Inflammatory macrophage treated with lipopolysaccharide for 1 hour (primary cell): ENCODE measurements at regions not wholly inside any gene's neighbourhood (a gene's known extent, or its start where the extent isn't known, plus 50 kb on each side); places are given as distances from the start of the nearest gene placed in this dataset.
"Not testable (repeated sequence)": the region's sequence is repeated elsewhere in the genome, so short reads cannot be mapped to it uniquely, and the experiment has no call there.

Experiments
- DNase-seq, 2 donors: peaks; one replicate each; pipeline ENCODE4 v3.0.0-alpha.2; 2020 to 2022

DNA sequence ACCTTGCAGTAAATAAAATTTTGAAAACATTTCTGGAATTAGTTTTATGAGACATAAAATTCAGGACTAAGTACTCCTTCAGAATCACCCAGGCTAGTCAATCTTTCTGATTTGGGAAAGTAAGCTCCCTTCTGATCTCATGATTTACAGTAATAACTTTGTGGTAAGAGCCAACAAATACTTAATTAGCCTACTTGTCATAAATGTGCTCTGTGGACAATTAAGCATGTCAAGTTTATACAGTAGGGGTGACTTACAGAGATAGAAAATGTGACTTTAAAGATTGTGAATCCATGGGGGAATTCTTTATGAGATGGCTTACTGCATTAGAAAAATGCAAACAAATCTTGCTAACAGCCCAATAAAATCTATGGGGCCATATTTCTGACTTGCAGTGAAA is 616.9 kb upstream of the GHITM start:
- no peak for DNase-seq

GRCh38 chr10:83522881-83523386 is 616.4 kb upstream of the GHITM start:
- no peak for DNase-seq

DNA sequence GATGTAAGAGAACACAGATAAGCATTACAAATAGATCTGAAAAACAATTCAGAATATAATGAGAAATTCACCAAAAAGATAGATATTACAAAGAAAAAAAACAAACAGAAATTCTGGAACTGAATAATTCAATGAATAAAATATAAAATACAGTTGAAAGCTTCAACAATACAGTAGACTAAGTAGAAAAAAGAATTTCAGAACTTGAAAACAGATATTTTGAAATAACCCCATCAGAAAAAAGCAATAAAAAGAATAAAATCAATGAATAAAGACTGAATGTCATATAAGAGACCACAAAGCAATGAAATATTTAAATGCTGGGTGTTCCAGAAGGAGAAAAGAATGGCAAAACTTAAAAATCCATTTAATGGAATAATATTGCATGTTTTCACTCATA is 611.4 kb upstream of the GHITM start:
- no peak for DNase-seq

- no peak for DNase-seq
These were observed 606.0 kb upstream of the GHITM start for GRCh38 chr10:83533290-83533689.

- no peak for DNase-seq
These were observed 602.9 kb upstream of the GHITM start for GRCh38 chr10:83536426-83536825.

- no peak for DNase-seq
These were observed 601.3 kb upstream of the GHITM start for GRCh38 chr10:83538047-83538446.

- DNase-seq, result no peak
These were observed 599.6 kb upstream of the GHITM start for GRCh38 chr10:83539528-83540308.

DNA sequence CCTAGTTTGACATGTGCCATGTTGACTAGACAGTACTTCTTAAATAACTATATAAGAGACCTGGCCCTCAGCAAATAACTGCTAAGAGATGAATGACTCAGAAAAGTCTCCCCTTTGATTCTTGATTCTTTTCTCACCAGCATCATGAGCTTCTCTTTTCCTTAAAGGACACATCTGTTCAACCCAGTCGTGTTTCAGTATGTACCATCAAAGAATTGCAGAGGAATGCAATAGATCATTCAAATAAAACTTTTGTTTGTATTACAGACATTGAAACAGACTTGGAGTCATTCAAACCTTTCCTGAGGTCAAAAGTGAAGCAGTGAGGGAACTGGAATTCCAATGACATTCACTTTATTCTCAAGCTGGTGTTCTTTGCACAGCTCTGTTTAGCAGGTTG is 598.3 kb upstream of the GHITM start:
- DNase-seq, result no peak

- no peak for DNase-seq
These were observed 596.4 kb upstream of the GHITM start for GRCh38 chr10:83542774-83543411.

GRCh38 chr10:83543691-83544462 is 595.4 kb upstream of the GHITM start:
- DNase-seq, result no peak

DNA sequence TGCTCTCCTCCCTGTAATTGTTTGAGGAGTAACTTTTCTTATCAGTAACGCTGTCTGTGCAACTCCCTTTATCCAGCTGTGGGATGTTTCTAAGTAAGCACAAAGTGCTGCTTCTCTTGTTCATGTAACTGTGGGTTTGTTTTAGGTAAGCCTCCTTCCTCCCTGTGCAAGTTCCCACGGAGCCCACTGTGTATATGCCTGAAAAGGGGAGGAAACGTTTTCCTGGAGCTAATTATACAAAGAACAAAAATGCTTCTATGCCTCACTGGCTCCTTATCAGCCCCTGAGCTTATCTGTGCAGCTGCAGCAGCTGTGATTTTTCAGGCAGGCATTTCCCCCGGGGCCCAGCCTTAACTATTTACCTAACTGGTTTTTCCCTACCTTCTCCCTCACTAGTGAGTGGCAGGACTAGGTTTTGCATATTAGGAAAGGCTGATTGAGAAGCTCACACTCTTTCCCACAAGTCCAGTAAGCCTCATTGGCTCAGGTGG is 593.4 kb upstream of the GHITM start:
- DNase-seq, result no peak

GRCh38 chr10:83551190-83551589 is 588.1 kb upstream of the GHITM start:
- not testable (repeated sequence) for DNase-seq

DNA sequence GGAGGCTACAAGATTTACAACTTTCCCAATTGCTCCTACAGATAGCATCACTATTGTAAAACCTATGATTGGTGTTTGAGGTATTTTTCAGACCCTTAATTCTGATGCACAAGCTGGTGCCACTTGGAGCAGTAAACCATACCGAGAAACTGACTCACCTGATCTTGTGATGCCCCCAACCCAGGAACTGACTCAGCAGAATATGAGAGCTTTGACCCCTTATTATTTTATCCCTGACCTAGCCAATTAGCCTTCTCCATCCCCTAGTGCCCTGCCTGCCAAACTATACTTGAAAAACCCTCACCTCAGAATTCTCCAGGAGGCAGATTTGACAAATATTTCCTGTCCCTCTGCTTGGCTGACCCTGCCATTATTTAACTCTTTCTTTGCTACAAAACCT is 585.9 kb upstream of the GHITM start:
- DNase-seq, result no peak

GRCh38 chr10:83555264-83555663 is 584.0 kb upstream of the GHITM start:
- no peak for DNase-seq

DNA sequence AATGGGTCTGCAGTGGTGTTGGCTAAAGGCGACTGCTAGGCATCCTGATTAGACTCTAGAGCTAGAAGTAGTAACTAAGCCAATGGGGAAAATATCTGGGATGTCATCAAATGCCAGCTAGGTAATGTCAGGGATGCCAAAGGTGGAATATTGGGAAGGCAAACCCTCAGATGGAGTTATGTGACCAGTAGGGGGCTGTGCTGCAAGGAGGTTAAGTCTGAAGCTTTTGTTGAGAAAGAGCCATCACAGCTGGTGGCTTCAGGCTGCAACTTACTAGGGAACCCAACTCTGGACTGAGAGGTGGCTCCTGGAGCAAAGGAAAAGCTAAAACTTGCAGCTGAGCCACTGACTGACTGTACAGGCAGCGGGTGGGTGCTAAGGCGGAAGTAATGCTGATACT is 576.9 kb upstream of the GHITM start:
- DNase-seq, result no peak

DNA sequence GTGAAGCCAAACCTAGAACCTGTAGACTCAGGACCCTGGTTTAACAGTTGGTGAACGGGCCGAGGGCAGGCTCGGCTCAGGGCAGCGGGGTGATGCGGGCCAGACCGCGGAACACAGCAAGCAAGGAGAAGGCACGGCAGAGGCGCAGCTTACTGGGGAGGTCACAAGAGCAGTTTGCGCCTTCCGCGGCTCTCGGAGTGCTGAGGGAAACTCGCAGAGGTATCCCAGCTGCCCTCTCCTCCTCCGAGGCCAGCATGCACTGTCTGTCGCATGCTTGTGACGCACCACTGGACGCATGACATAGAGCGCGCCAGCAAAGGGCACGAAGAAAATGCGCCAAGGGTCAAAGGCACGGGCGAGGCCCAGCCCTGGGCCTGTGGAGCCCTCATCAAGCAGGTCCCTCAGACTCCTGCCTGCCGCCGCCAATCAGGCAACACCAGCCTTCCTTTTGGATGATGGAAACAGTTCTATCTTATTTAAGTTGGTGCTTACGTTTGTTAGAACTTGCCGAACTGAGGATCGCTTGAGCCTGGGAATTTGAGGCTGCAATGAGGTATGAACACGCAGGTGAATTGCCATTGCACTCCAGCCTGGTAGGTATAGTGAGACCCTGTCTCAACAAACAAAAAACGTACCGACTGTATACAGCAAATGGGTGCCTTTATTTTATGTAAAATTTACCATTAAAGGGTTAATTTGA is 574.3 kb upstream of the GHITM start:
- no peak for DNase-seq

- DNase-seq, result no peak
These were observed 567.3 kb upstream of the GHITM start for GRCh38 chr10:83572036-83572435.

DNA sequence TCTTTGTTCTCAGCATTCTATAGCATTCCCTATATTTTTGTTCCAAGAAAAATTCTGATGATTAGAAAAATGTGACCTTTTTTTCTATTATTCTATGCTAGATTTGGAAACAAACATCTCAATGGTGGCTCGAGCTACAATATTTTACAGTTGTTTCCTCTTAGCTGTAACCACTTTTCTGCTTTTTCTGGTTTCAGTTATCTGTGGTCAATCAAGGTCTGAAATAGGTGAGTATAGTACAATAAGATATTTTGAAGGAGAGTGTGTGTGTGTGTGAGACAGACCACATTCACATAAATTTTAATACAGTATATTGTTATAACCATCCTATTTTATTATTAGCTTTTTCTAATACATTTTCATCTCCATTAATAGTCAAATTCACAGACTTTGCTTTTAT is 564.5 kb upstream of the GHITM start:
- DNase-seq, result no peak

DNA sequence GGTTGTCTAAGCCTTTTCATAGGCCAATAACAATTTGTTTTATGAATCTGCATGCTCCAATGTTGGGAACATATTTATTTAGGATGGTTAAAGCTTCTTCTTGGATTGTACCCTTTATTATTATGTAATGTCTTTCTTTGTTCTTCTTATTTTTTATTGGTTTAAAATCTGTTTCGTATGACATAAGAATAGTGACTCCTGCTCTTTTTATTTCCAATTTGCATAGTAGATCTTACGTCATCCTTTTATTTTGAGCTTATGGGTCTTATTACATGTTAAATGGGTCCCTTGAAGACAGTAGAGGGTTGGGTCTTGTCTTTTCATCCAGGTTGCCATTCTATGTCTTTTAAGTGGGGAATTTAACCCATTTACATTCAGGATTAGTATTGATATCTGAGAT is 561.9 kb upstream of the GHITM start:
- no peak for DNase-seq

- no peak for DNase-seq
These were observed 558.8 kb upstream of the GHITM start for GRCh38 chr10:83580373-83581012.

- DNase-seq, result no peak
These were observed 556.8 kb upstream of the GHITM start for GRCh38 chr10:83582407-83583095.

- no peak for DNase-seq
These were observed 553.6 kb upstream of the GHITM start for GRCh38 chr10:83585686-83586085.
